OCI-LY7 (cell line): ENCODE measurements at regions not wholly inside any gene's neighbourhood (a gene's known extent, or its start where the extent isn't known, plus 50 kb on each side); places are given as distances from the start of the nearest gene placed in this dataset.

Source experiments
- CTCF ChIP-seq: fragments of 200-600 bp; sonication (generic); conservative IDR thresholded peaks from 2 replicates; pipeline ENCODE4 v1.5.1; 2014; ENCODE audit warnings: mild to moderate bottlenecking, antibody characterized with exemption, low read length, moderate library complexity, mixed read lengths
- EZH2phosphoT487 ChIP-seq: fragments of 200-600 bp; sonication (generic); IDR thresholded peaks from 2 replicates; pipeline ENCODE4 v1.6.1; 2018; ENCODE audit warnings: low read depth, borderline replicate concordance, mild to moderate bottlenecking, mixed run types, antibody characterized with exemption, low read length, moderate library complexity, mixed read lengths

GRCh38 chr4:20095805-20096541, 155.7 kb upstream of the SLIT2 start:
- TF ChIP-seq CTCF (no peak), EZH2phosphoT487 (no peak)
